K562 (cell line): ENCODE measurements at regions not wholly inside any gene's neighbourhood (a gene's known extent, or its start where the extent isn't known, plus 50 kb on each side); places are given as distances from the start of the nearest gene placed in this dataset.

ENCODE experiments used
- BRD9 ChIP-seq: fragments of 450-650 bp; IDR thresholded peaks from 2 replicates; pipeline ENCODE4 v1.6.1; 2018; ENCODE audit warnings: low read depth; ENCODE audit not compliant: partially characterized antibody
- CREB3L1 ChIP-seq: fragments of 450-650 bp; IDR thresholded peaks from 2 replicates; pipeline ENCODE4 v1.6.1; 2014; ENCODE audit warnings: low read depth, mild to moderate bottlenecking, moderate library complexity, borderline replicate concordance
- CUX1 ChIP-seq: fragments of 200-800 bp; sonication (Bioruptor generic); IDR thresholded peaks from 2 replicates; pipeline ENCODE4 v1.6.1; 2016; ENCODE audit warnings: missing genetic modification characterization, missing compliant biosample characterization
- HMBOX1 ChIP-seq: sonication (generic); IDR thresholded peaks from 2 replicates; pipeline ENCODE4 v1.6.1; 2016
- MAFK ChIP-seq: IDR thresholded peaks from 2 replicates; pipeline ENCODE4 v1.6.1; 2011; ENCODE audit warnings: low read length, improper control_type of control experiment
- MBD1 ChIP-seq: fragments of 250-450 bp; sonication (Bioruptor Pico); IDR thresholded peaks from 2 replicates; pipeline ENCODE4 v1.8.0; 2022; ENCODE audit warnings: inconsistent platforms
- NFIX ChIP-seq: fragments of 250-450 bp; sonication (Bioruptor Pico); IDR thresholded peaks from 2 replicates; pipeline ENCODE4 v1.4.0; 2020; ENCODE audit warnings: low read depth, mild to moderate bottlenecking, moderate library complexity
- PHB2 ChIP-seq: fragments of 450-650 bp; IDR thresholded peaks from 2 replicates; pipeline ENCODE4 v1.6.1; 2017; ENCODE audit warnings: low read depth
- PYGO2 ChIP-seq: fragments of 450-650 bp; IDR thresholded peaks from 2 replicates; pipeline ENCODE4 v1.6.1; 2016; ENCODE audit warnings: mild to moderate bottlenecking, missing genetic modification characterization, moderate library complexity, missing compliant biosample characterization
- STAG1 ChIP-seq: sonication (generic); formaldehyde crosslinking; IDR thresholded peaks from 2 replicates; pipeline ENCODE4 v1.5.0; 2020; ENCODE audit warnings: missing genetic modification reagents, borderline replicate concordance
- ZFX ChIP-seq: sonication (generic); formaldehyde crosslinking; IDR thresholded peaks from 2 replicates; pipeline ENCODE4 v1.8.0; 2022; ENCODE audit warnings: mild to moderate bottlenecking, missing genetic modification reagents, moderate library complexity
- ZMIZ1 ChIP-seq, 2 experiments: fragments of 150-350 bp in 1 of 2; IDR thresholded peaks; 2 replicates each; pipeline ENCODE4 v1.6.1; 2012 to 2016; ENCODE audit warnings: low read depth in 2 of 2, low read length in 2 of 2, mild to moderate bottlenecking in 1 of 2, moderate library complexity in 1 of 2

- TF ChIP-seq CUX1 (CRISPR knock-in tag) (peak; percentile 76; the same call in 1 of the 2 replicates), MAFK (peak; percentile 99), HMBOX1 (peak; percentile 30; the same call in 1 of the 2 replicates), ZFX (CRISPR knock-in tag) (no peak), PHB2 (no peak), BRD9 (peak; percentile 98), MBD1 (no peak), CREB3L1 (peak; percentile 69; the same call in 1 of the 2 replicates), STAG1 (CRISPR knock-in tag) (no peak), ZMIZ1 (IDR thresholded peaks at IDR 0.05; ENCODE audit: low read depth in 2 of 2, low read length in 2 of 2) (no peak), PYGO2 (no peak), NFIX (CRISPR knock-in tag) (no peak)
Measured at GRCh38 chr2:111698743-111699554, 185.0 kb downstream of the ANAPC1 start (continued).
